ENCODE measurements at regions not wholly inside any gene's neighbourhood (a gene's known extent, or its start where the extent isn't known, plus 50 kb on each side); places are given as distances from the start of the nearest gene placed in this dataset.

- TF ChIP-seq, protein P1, sequence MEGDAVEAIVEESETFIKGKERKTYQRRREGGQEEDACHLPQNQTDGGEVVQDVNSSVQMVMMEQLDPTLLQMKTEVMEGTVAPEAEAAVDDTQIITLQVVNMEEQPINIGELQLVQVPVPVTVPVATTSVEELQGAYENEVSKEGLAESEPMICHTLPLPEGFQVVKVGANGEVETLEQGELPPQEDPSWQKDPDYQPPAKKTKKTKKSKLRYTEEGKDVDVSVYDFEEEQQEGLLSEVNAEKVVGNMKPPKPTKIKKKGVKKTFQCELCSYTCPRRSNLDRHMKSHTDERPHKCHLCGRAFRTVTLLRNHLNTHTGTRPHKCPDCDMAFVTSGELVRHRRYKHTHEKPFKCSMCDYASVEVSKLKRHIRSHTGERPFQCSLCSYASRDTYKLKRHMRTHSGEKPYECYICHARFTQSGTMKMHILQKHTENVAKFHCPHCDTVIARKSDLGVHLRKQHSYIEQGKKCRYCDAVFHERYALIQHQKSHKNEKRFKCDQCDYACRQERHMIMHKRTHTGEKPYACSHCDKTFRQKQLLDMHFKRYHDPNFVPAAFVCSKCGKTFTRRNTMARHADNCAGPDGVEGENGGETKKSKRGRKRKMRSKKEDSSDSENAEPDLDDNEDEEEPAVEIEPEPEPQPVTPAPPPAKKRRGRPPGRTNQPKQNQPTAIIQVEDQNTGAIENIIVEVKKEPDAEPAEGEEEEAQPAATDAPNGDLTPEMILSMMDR (IDR thresholded peaks at IDR 0.05), result no peak
- TF ChIP-seq POLR2A (IDR thresholded peaks at IDR 0.05), result no peak
Measured at GRCh38 chr14:56046996-56047395, 71.2 kb upstream of the PELI2 start.
